Embryonic facial prominence (tissue), 1 donor: ENCODE measurements at regions not wholly inside any gene's neighbourhood (a gene's known extent, or its start where the extent isn't known, plus 50 kb on each side); places are given as distances from the start of the nearest gene placed in this dataset.

ENCODE experiments used
- DNase-seq: peaks from one replicate; pipeline ENCODE4 v3.0.0-alpha.2; 2016; ENCODE audit errors: extremely low spot score

GRCh38 chr16:79334127-79334526, 266.4 kb downstream of the MAF start:
- DNase-seq, result no peak

GRCh38 chr16:79331066-79331465, 269.5 kb downstream of the MAF start:
- no peak for DNase-seq

- no peak for DNase-seq
These were observed 270.6 kb downstream of the MAF start for GRCh38 chr16:79329967-79330366.

GRCh38 chr16:79329166-79329521, 271.4 kb downstream of the MAF start:
- DNase-seq, result no peak

GRCh38 chr16:79328402-79329165, 272.0 kb downstream of the MAF start:
- DNase-seq, result no peak

- DNase-seq, result no peak
These were observed 272.7 kb downstream of the MAF start for GRCh38 chr16:79327836-79328235.

- no peak for DNase-seq
These were observed 274.0 kb downstream of the MAF start for GRCh38 chr16:79326549-79326948.

- no peak for DNase-seq
These were observed 275.2 kb downstream of the MAF start for GRCh38 chr16:79325226-79325945.

- DNase-seq, result no peak
These were observed 279.6 kb downstream of the MAF start for GRCh38 chr16:79320956-79321355.

GRCh38 chr16:79318143-79318899, 282.2 kb downstream of the MAF start:
- no peak for DNase-seq

GRCh38 chr16:79317521-79317920, 283.0 kb downstream of the MAF start:
- DNase-seq, result no peak

- no peak for DNase-seq
These were observed 283.5 kb downstream of the MAF start for GRCh38 chr16:79317026-79317425.

GRCh38 chr16:79316004-79316458, 284.5 kb downstream of the MAF start:
- DNase-seq, result no peak

GRCh38 chr16:79312502-79312901, 288.0 kb downstream of the MAF start:
- no peak for DNase-seq

GRCh38 chr16:79310710-79311109, 289.8 kb downstream of the MAF start:
- DNase-seq, result no peak

GRCh38 chr16:79309606-79310005, 290.9 kb downstream of the MAF start:
- no peak for DNase-seq

GRCh38 chr16:79307214-79307613, 293.3 kb downstream of the MAF start:
- DNase-seq, result no peak

GRCh38 chr16:79305074-79305473, 295.5 kb downstream of the MAF start:
- no peak for DNase-seq

- no peak for DNase-seq
These were observed 296.6 kb downstream of the MAF start for GRCh38 chr16:79303959-79304387.

- DNase-seq, result no peak
These were observed 297.3 kb downstream of the MAF start for GRCh38 chr16:79303206-79303605.

GRCh38 chr16:79302731-79303130, 297.8 kb downstream of the MAF start:
- no peak for DNase-seq

- DNase-seq, result no peak
These were observed 299.5 kb downstream of the MAF start for GRCh38 chr16:79301051-79301450.
